WTC11 (cell line): ENCODE measurements at regions not wholly inside any gene's neighbourhood (a gene's known extent, or its start where the extent isn't known, plus 50 kb on each side); places are given as distances from the start of the nearest gene placed in this dataset.

Experiments used
- ATAC-seq: fragments of 200-7000 bp; cut with Tn5 transposase; 2 replicates; pipeline ENCODE4 v1.10.0; 2021; ENCODE audit warnings: mild to moderate bottlenecking, moderate library complexity
- CTCF ChIA-PET: fragments of 300-600 bp; sonication (Branson Sonifier 250); formaldehyde crosslinking; loops from one replicate; lab custom pipeline; 2021; ENCODE audit warnings: antibody characterized with exemption; lab: Charles Lee
- POLR2A ChIA-PET: fragments of 350-600 bp; sonication (Branson Sonifier 250); formaldehyde crosslinking; loops from one replicate; lab custom pipeline; 2021; ENCODE audit warnings: antibody characterized with exemption; lab: Charles Lee
- DNase-seq: peaks from one replicate; pipeline ENCODE4 v3.0.0; 2021; ENCODE audit warnings: low spot score
- H3K27ac Mint-ChIP-seq: 2 replicates; pipeline ENCODE4 v1.8.0; 2021; ENCODE audit warnings: mixed read lengths
- H3K27me3 Mint-ChIP-seq: 2 replicates; pipeline ENCODE4 v1.8.0; 2021; ENCODE audit warnings: low read depth, mild to moderate bottlenecking, moderate library complexity, mixed read lengths
- H3K36me3 Mint-ChIP-seq: 2 replicates; pipeline ENCODE4 v1.8.0; 2021; ENCODE audit warnings: mixed read lengths
- H3K4me1 Mint-ChIP-seq: 2 replicates; pipeline ENCODE4 v1.8.0; 2022; ENCODE audit warnings: mixed read lengths
- H3K4me3 Mint-ChIP-seq: 2 replicates; pipeline ENCODE4 v1.8.0; 2021; ENCODE audit warnings: mild to moderate bottlenecking, moderate library complexity, mixed read lengths
- H3K9me3 Mint-ChIP-seq: 2 replicates; pipeline ENCODE4 v1.8.0; 2021; ENCODE audit warnings: mixed read lengths
- ATF6 ChIP-seq: sonication (generic); formaldehyde crosslinking; IDR thresholded peaks from 2 replicates; pipeline ENCODE4 v1.8.1; 2023; ENCODE audit warnings: mild to moderate bottlenecking, missing genetic modification reagents
- E2F5 ChIP-seq: sonication (generic); formaldehyde crosslinking; IDR thresholded peaks from 2 replicates; pipeline ENCODE4 v1.8.1; 2022; ENCODE audit warnings: mild to moderate bottlenecking, moderate library complexity, missing genetic modification reagents
- FOXP1 ChIP-seq: sonication (generic); formaldehyde crosslinking; IDR thresholded peaks from 2 replicates; pipeline ENCODE4 v1.8.0; 2022; ENCODE audit warnings: missing genetic modification reagents, mild to moderate bottlenecking, moderate library complexity, borderline replicate concordance
- GRHL2 ChIP-seq: fragments of 250-450 bp; sonication (Bioruptor Pico); IDR thresholded peaks from 2 replicates; pipeline ENCODE4 v1.8.0; 2022; ENCODE audit warnings: mild to moderate bottlenecking, moderate library complexity; ENCODE audit not compliant: insufficient replicate concordance, severe bottlenecking
- HMGA2 ChIP-seq: fragments of 250-450 bp; sonication (Bioruptor Pico); IDR thresholded peaks from 2 replicates; pipeline ENCODE4 v1.4.0; 2021; ENCODE audit warnings: mild to moderate bottlenecking, moderate library complexity
- IRF1 ChIP-seq: sonication (generic); formaldehyde crosslinking; IDR thresholded peaks from 2 replicates; pipeline ENCODE4 v1.8.0; 2023; ENCODE audit warnings: missing genetic modification reagents
- JAZF1 ChIP-seq: fragments of 250-450 bp; sonication (Bioruptor Pico); IDR thresholded peaks from 2 replicates; pipeline ENCODE4 v1.9.0; 2021; ENCODE audit warnings: moderate library complexity, mild to moderate bottlenecking, inconsistent platforms
- MXD4 ChIP-seq: fragments of 250-450 bp; sonication (Bioruptor Pico); IDR thresholded peaks from 2 replicates; pipeline ENCODE4 v1.8.0; 2021; ENCODE audit warnings: mild to moderate bottlenecking, moderate library complexity, borderline replicate concordance
- NFE2L1 ChIP-seq: sonication (generic); formaldehyde crosslinking; IDR thresholded peaks from 2 replicates; pipeline ENCODE4 v1.8.1; 2023; ENCODE audit warnings: missing genetic modification reagents
- NR1H2 ChIP-seq: sonication (generic); formaldehyde crosslinking; IDR thresholded peaks from 2 replicates; pipeline ENCODE4 v1.9.0; 2021; ENCODE audit warnings: mild to moderate bottlenecking, moderate library complexity, missing genetic modification reagents
- RORB ChIP-seq: fragments of 250-450 bp; sonication (Bioruptor Pico); IDR thresholded peaks from 2 replicates; pipeline ENCODE4 v1.9.0; 2021; ENCODE audit warnings: mild to moderate bottlenecking
- SMAD3 ChIP-seq: sonication (generic); formaldehyde crosslinking; IDR thresholded peaks from 2 replicates; pipeline ENCODE4 v1.8.0; 2022; ENCODE audit warnings: missing genetic modification reagents, mild to moderate bottlenecking, borderline replicate concordance
- STAT6 ChIP-seq: sonication (generic); formaldehyde crosslinking; conservative IDR thresholded peaks from 2 replicates; pipeline ENCODE4 v1.8.1; 2023; ENCODE audit warnings: mild to moderate bottlenecking, low read depth, missing genetic modification reagents, moderate library complexity
- TEAD4 ChIP-seq: sonication (generic); formaldehyde crosslinking; IDR thresholded peaks from 2 replicates; pipeline ENCODE4 v1.8.0; 2022; ENCODE audit warnings: mild to moderate bottlenecking, missing genetic modification reagents
- ZBTB43 ChIP-seq: sonication (generic); formaldehyde crosslinking; IDR thresholded peaks from 2 replicates; pipeline ENCODE4 v1.8.1; 2023; ENCODE audit warnings: mild to moderate bottlenecking, missing genetic modification reagents
- ZMAT4 ChIP-seq: fragments of 250-450 bp; sonication (Bioruptor Pico); IDR thresholded peaks from 2 replicates; pipeline ENCODE4 v1.9.0; 2021; ENCODE audit warnings: mild to moderate bottlenecking
- ZNF219 ChIP-seq: sonication (generic); formaldehyde crosslinking; IDR thresholded peaks from 2 replicates; pipeline ENCODE4 v1.8.0; 2023; ENCODE audit warnings: missing genetic modification reagents, mild to moderate bottlenecking, borderline replicate concordance
- ZNF416 ChIP-seq: fragments of 250-450 bp; sonication (Bioruptor Pico); IDR thresholded peaks from 2 replicates; pipeline ENCODE4 v1.9.0; 2021; ENCODE audit warnings: mild to moderate bottlenecking, inconsistent platforms
- ZNF532 ChIP-seq: fragments of 250-450 bp; sonication (Bioruptor Pico); IDR thresholded peaks from 2 replicates; pipeline ENCODE4 v1.9.0; 2021; ENCODE audit warnings: mild to moderate bottlenecking, borderline replicate concordance
- ZNF671 ChIP-seq: fragments of 250-450 bp; sonication (Bioruptor Pico); IDR thresholded peaks from 2 replicates; pipeline ENCODE4 v1.8.0; 2021; ENCODE audit warnings: mild to moderate bottlenecking

- TF ChIP-seq IRF1, result no peak
- no peak for TF ChIP-seq NFE2L1 (CRISPR knock-in tag)
- no peak for TF ChIP-seq ZNF532 (CRISPR knock-in tag)
- TF ChIP-seq STAT6, result no peak
- TF ChIP-seq E2F5 (CRISPR knock-in tag), result no peak
- TF ChIP-seq, all 79 proteins: peak for 0
Measured at GRCh38 chr11:80163011-80163410, 722.2 kb upstream of the TENM4 start (continued).

GRCh38 chr11:80162387-80162786 is 721.6 kb upstream of the TENM4 start:
- TF ChIP-seq NFE2L1 (CRISPR knock-in tag) (no peak), SMAD3 (no peak), ZMAT4 (CRISPR knock-in tag) (no peak), ATF6 (CRISPR knock-in tag) (no peak), ZBTB43 (CRISPR knock-in tag) (no peak), FOXP1 (no peak)
- TF ChIP-seq, all 79 proteins: peak for 0
- ChIA-PET CTCF (no interaction called here), POLR2A (no interaction called here)
- no peaks in the 10 kb centered on the region for H3K9me3 Mint-ChIP-seq
- peaks cover 18% of the 10 kb centered on the region for H3K4me1 Mint-ChIP-seq
- H3K36me3 Mint-ChIP-seq, result no peaks in the 10 kb centered on the region
- ATAC-seq (no peak), DNase-seq (no peak)
- H3K27me3 Mint-ChIP-seq, result no peaks in the 10 kb centered on the region; the same call in none of the 2 replicates
- no peak overlapping the region for H3K4me3 Mint-ChIP-seq
- H3K27ac Mint-ChIP-seq, result no peak overlapping the region

GRCh38 chr11:80157447-80157846 is 716.6 kb upstream of the TENM4 start:
- Mint-ChIP-seq H3K27me3 (no peaks in the 10 kb centered on the region), H3K36me3 (no peaks in the 10 kb centered on the region), H3K4me1 (peaks cover 23% of the 10 kb centered on the region), H3K4me3 (peak overlapping the region; percentile 10; the same call in 1 of the 2 replicates), H3K27ac (no peak overlapping the region), H3K9me3 (no peaks in the 10 kb centered on the region)
- POLR2A ChIA-PET, result no interaction called here
- DNase-seq (no peak), ATAC-seq (peak; percentile 71)
- CTCF ChIA-PET, result interaction anchor here (0.6 to 1.6 kb wide), 3 partner anchors 11 to 449 kb away, joined by 3 to 5 read pairs (median 4); no protein-coding TSS in a partner anchor
- TF ChIP-seq NR1H2 (no peak), GRHL2 (CRISPR knock-in tag) (no peak), MXD4 (no peak), ATF6 (CRISPR knock-in tag) (no peak), TEAD4 (CRISPR knock-in tag) (no peak), ZNF416 (CRISPR knock-in tag) (no peak), RORB (CRISPR knock-in tag) (no peak), ZNF219 (CRISPR knock-in tag) (no peak), HMGA2 (CRISPR knock-in tag) (no peak), JAZF1 (CRISPR knock-in tag) (no peak), ZNF671 (CRISPR knock-in tag) (no peak)
